Prostate gland (tissue), 2 donors: ENCODE measurements at regions not wholly inside any gene's neighbourhood (a gene's known extent, or its start where the extent isn't known, plus 50 kb on each side); places are given as distances from the start of the nearest gene placed in this dataset.

Experiments
- DNase-seq: peaks from one replicate; pipeline ENCODE4 v3.0.0-alpha.2; 2019; ENCODE audit warnings: low spot score
- H3K27ac ChIP-seq, 2 donors: fragments of 200-600 bp; sonication (generic); 2 replicates each; pipeline ENCODE4 v1.5.1; 2017 to 2019
- H3K27me3 ChIP-seq: fragments of 200-600 bp; sonication (generic); replicated peaks from 2 replicates; pipeline ENCODE4 v1.5.1; 2019; ENCODE audit not compliant: insufficient read depth
- H3K36me3 ChIP-seq, 2 donors: fragments of 200-600 bp; sonication (generic); 1 replicate in 1 of 2; 2 replicates in 1 of 2; pipeline versions ENCODE4 v1.5.1 to v1.8.1; 2017 to 2019
- H3K4me1 ChIP-seq: fragments of 200-600 bp; sonication (generic); replicated peaks from 2 replicates; pipeline ENCODE4 v1.5.1; 2019
- H3K4me3 ChIP-seq, 2 donors: fragments of 200-600 bp; sonication (generic); 2 replicates each; pipeline ENCODE4 v1.5.1; 2017 to 2019
- H3K9me3 ChIP-seq: fragments of 200-600 bp; sonication (generic); 2 replicates; pipeline ENCODE4 v1.5.1; 2017
- POLR2A ChIP-seq: fragments of 450-650 bp; IDR thresholded peaks from one replicate; pipeline ENCODE4 v1.6.1; 2016; ENCODE audit warnings: antibody characterized with exemption, mild to moderate bottlenecking
- POLR2AphosphoS5 ChIP-seq: sonication (generic); formaldehyde crosslinking; IDR thresholded peaks from one replicate; pipeline ENCODE4 v1.6.1; 2017; ENCODE audit warnings: antibody characterized with exemption
- WGBS: methylation state at CpG from one replicate; pipeline ENCODE4 v1.1.5; 2018; 5-methylcytosine and 5-hydroxymethylcytosine counted together
- intact Hi-C: fragments of 100-400 bp; cut with DNase I; formaldehyde crosslinking; loops from one replicate; pipeline ENCODE4 v1.14.2; 2022
- TF ChIP-seq, protein P1 (sequence below), 4 experiments: fragments of 200-600 bp in 2 of 4; fragments of 450-650 bp in 2 of 4; sonication (generic) in 2 of 4; IDR thresholded peaks; 1 replicate in 3 of 4; 2 replicates in 1 of 4; pipeline ENCODE4 v1.5.1; 2016 to 2019; ENCODE audit warnings: antibody characterized with exemption in 4 of 4, mild to moderate bottlenecking in 2 of 4, moderate library complexity in 2 of 4

DNA sequence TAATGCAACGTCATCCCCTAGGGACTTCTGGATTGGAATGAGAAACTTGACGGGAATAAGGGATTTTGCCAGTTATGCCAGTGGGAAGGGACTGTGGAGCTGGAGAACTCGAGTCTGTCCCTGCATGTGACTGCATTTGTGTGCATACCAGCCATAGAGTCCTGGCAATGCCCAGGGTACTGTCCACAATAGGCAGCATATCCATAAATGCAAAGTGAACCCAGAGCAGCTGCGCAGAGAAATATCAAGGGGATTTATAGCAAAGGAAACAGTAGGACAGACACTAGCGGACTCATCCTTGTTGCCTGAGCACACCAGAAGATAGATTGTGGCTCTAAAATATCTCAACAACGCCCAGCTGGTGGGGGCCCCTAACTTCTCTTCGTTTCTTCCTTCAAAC lies 247.1 kb upstream of the SRRM4 start:
- Histone ChIP-seq H3K27ac (no peak overlapping the region), H3K27me3 (no peaks in the 10 kb centered on the region), H3K4me3 (no peak overlapping the region), H3K9me3 (no peaks in the 10 kb centered on the region), H3K36me3 (no peaks in the 10 kb centered on the region), H3K4me1 (no peaks in the 10 kb centered on the region)
- intact Hi-C loops: no loop called here
- TF ChIP-seq, protein P1, sequence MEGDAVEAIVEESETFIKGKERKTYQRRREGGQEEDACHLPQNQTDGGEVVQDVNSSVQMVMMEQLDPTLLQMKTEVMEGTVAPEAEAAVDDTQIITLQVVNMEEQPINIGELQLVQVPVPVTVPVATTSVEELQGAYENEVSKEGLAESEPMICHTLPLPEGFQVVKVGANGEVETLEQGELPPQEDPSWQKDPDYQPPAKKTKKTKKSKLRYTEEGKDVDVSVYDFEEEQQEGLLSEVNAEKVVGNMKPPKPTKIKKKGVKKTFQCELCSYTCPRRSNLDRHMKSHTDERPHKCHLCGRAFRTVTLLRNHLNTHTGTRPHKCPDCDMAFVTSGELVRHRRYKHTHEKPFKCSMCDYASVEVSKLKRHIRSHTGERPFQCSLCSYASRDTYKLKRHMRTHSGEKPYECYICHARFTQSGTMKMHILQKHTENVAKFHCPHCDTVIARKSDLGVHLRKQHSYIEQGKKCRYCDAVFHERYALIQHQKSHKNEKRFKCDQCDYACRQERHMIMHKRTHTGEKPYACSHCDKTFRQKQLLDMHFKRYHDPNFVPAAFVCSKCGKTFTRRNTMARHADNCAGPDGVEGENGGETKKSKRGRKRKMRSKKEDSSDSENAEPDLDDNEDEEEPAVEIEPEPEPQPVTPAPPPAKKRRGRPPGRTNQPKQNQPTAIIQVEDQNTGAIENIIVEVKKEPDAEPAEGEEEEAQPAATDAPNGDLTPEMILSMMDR (IDR thresholded peaks at IDR 0.05): no peak
- no peak for TF ChIP-seq POLR2A
- no peak for TF ChIP-seq POLR2AphosphoS5
- no peak for DNase-seq
- 48% methylated on average over 7 of the region's 7 CpGs for WGBS

GRCh38 chr12:118737985-118738540 lies 243.3 kb upstream of the SRRM4 start:
- H3K27me3 ChIP-seq: no peaks in the 10 kb centered on the region
- no peak overlapping the region for H3K4me3 ChIP-seq
- no peak overlapping the region for H3K27ac ChIP-seq
- WGBS: 76% methylated on average over 4 of the region's 4 CpGs
- H3K4me1 ChIP-seq: no peaks in the 10 kb centered on the region
- H3K9me3 ChIP-seq: no peaks in the 10 kb centered on the region
- DNase-seq: no peak
- no peaks in the 10 kb centered on the region for H3K36me3 ChIP-seq
- TF ChIP-seq, protein P1 (IDR thresholded peaks at IDR 0.05): no peak
- TF ChIP-seq POLR2AphosphoS5: no peak
- intact Hi-C loops: no loop called here

GRCh38 chr12:118741194-118741593 lies 240.1 kb upstream of the SRRM4 start:
- no peak for TF ChIP-seq POLR2A
- TF ChIP-seq, protein P1 (IDR thresholded peaks at IDR 0.05): no peak
- TF ChIP-seq POLR2AphosphoS5: no peak
- H3K9me3 ChIP-seq: no peaks in the 10 kb centered on the region
- no peak overlapping the region for H3K4me3 ChIP-seq
- intact Hi-C loops: no loop called here
- no peaks in the 10 kb centered on the region for H3K36me3 ChIP-seq
- H3K27ac ChIP-seq: no peak overlapping the region
- DNase-seq: no peak
- no peaks in the 10 kb centered on the region for H3K27me3 ChIP-seq
- no peaks in the 10 kb centered on the region for H3K4me1 ChIP-seq

- no peaks in the 10 kb centered on the region for H3K9me3 ChIP-seq
- TF ChIP-seq, protein P1 (IDR thresholded peaks at IDR 0.05): no peak
- no peak for TF ChIP-seq POLR2AphosphoS5
- WGBS: 61% methylated on average over 3 of the region's 3 CpGs
- no peaks in the 10 kb centered on the region for H3K36me3 ChIP-seq
- H3K4me3 ChIP-seq: no peak overlapping the region
- intact Hi-C loops: no loop called here
- no peaks in the 10 kb centered on the region for H3K4me1 ChIP-seq
- H3K27me3 ChIP-seq: no peaks in the 10 kb centered on the region
- DNase-seq: no peak
- no peak overlapping the region for H3K27ac ChIP-seq
Measured at GRCh38 chr12:118742431-118742830, 238.9 kb upstream of the SRRM4 start.

- TF ChIP-seq, protein P1 (IDR thresholded peaks at IDR 0.05): no peak
- no peak for TF ChIP-seq POLR2AphosphoS5
- DNase-seq: no peak
- Histone ChIP-seq H3K27me3 (no peaks in the 10 kb centered on the region), H3K36me3 (no peaks in the 10 kb centered on the region), H3K4me3 (no peak overlapping the region), H3K4me1 (no peaks in the 10 kb centered on the region), H3K9me3 (no peaks in the 10 kb centered on the region), H3K27ac (no peak overlapping the region)
- 81% methylated on average over 4 of the region's 4 CpGs for WGBS
- intact Hi-C loops: no loop called here
Measured at GRCh38 chr12:118743896-118744700, 237.2 kb upstream of the SRRM4 start.
